ENCODE measurements at regions not wholly inside any gene's neighbourhood (a gene's known extent, or its start where the extent isn't known, plus 50 kb on each side); places are given as distances from the start of the nearest gene placed in this dataset.
"Not testable (repeated sequence)": the region's sequence is repeated elsewhere in the genome, so short reads cannot be mapped to it uniquely, and the experiment has no call there.

DNA sequence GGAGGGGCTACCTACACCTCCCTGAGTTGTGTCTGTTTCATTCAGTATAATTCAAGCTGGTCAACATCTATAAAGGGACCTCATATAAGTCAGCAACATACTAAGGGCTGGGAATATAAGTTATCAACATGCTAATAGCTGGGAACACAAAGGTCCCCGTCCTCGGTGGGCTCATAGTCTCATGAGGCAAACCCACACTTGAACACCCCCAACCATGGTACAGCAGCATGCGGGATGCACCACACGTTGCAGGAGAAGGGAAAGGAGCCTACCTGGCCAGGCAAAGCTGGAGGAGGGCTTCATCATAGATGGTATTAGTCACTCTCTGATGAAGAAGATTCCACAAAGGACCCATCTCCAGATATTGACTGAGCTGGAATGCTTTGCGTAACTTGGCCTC, 561.8 kb upstream of the B3GAT1 start:
- no peak overlapping the region for H3K4me3 ChIP-seq (ENCODE audit: low read depth, low read length)

DNA sequence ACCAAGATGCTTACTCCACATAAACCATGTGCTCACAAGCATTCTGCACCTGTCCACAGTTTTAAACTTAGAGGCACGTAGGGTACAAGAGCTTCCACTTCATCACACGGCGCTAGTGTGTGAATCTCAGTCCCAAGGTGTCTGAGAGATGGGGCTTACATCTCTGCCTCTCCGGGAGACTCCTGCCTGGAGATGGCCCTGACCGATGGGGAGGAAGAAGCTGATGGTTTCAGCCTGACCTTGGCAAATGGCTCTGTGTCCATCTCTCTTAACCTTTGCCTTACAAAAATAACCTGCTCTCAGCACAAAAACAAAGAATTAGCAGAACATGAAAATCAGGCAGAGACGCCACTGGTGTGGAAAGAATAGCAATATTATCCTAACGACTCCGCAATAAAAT, 559.3 kb upstream of the B3GAT1 start:
- H3K36me3 ChIP-seq (ENCODE audit: control insufficient read depth, insufficient read depth, low read length) = no peaks in the 10 kb centered on the region
- H3K4me3 ChIP-seq (ENCODE audit: low read depth, low read length) = no peak overlapping the region
- no peak for DNase-seq (ENCODE audit: low read depth)
- FAIRE-seq = no peak
- no peaks in the 10 kb centered on the region for H3K27me3 ChIP-seq (ENCODE audit: control insufficient read depth, insufficient read depth, low read length)
- TF ChIP-seq, protein P1, sequence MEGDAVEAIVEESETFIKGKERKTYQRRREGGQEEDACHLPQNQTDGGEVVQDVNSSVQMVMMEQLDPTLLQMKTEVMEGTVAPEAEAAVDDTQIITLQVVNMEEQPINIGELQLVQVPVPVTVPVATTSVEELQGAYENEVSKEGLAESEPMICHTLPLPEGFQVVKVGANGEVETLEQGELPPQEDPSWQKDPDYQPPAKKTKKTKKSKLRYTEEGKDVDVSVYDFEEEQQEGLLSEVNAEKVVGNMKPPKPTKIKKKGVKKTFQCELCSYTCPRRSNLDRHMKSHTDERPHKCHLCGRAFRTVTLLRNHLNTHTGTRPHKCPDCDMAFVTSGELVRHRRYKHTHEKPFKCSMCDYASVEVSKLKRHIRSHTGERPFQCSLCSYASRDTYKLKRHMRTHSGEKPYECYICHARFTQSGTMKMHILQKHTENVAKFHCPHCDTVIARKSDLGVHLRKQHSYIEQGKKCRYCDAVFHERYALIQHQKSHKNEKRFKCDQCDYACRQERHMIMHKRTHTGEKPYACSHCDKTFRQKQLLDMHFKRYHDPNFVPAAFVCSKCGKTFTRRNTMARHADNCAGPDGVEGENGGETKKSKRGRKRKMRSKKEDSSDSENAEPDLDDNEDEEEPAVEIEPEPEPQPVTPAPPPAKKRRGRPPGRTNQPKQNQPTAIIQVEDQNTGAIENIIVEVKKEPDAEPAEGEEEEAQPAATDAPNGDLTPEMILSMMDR (IDR thresholded peaks at IDR 0.05; ENCODE audit: insufficient read depth, low read length, severe bottlenecking) = no peak

More for the DNA sequence above, 561.8 kb upstream of the B3GAT1 start:
- Histone ChIP-seq H3K36me3 (ENCODE audit: control insufficient read depth, insufficient read depth, low read length) (no peaks in the 10 kb centered on the region), H3K27me3 (ENCODE audit: control insufficient read depth, insufficient read depth, low read length) (no peaks in the 10 kb centered on the region)
- FAIRE-seq (no peak), DNase-seq (ENCODE audit: low read depth) (no peak)
- TF ChIP-seq, protein P1 (IDR thresholded peaks at IDR 0.05; ENCODE audit: insufficient read depth, low read length, severe bottlenecking) = no peak

DNA sequence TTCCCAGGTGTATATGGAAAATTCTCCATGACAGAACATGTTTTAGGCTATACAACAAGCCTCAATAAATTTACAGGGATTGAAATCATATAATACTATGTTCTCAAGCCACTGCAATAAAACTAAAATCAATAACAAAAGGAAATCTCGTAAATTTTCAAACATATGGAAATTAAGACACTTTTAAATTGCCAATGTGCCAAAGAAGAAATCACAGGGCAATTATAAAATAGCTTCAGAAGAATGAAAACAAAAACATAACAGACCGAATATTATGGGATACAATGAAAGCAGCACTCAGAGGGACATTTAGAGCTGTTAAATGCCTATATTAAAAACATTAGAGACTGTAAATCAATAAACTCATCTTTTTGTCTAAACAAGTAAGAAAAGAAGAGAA, 555.7 kb upstream of the B3GAT1 start:
- TF ChIP-seq, protein P1 (IDR thresholded peaks at IDR 0.05; ENCODE audit: insufficient read depth, low read length, severe bottlenecking) = no peak
- Histone ChIP-seq H3K4me3 (ENCODE audit: low read depth, low read length) (no peak overlapping the region), H3K36me3 (ENCODE audit: control insufficient read depth, insufficient read depth, low read length) (no peaks in the 10 kb centered on the region), H3K27me3 (ENCODE audit: control insufficient read depth, insufficient read depth, low read length) (no peaks in the 10 kb centered on the region)
- FAIRE-seq (no peak), DNase-seq (ENCODE audit: low read depth) (no peak)

DNA sequence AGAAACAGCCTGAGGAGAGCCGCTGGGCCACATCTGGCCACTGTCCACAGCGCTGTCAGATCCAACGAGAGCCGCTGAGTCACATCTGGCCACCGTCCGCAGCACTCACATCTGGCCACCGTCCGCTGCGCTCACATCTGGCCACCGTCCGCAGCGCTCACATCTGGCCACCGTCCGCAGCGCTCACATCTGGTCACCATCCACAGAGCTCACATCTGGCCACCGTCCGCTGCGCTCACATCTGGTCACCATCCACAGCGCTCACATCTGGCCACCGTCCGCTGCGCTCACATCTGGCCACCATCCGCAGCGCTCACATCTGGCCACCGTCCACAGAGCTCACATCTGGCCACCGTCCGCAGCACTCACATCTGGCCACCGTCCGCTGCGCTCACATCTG, 549.3 kb upstream of the B3GAT1 start:
- not testable (repeated sequence) for H3K4me3 ChIP-seq (ENCODE audit: low read depth, low read length)

DNA sequence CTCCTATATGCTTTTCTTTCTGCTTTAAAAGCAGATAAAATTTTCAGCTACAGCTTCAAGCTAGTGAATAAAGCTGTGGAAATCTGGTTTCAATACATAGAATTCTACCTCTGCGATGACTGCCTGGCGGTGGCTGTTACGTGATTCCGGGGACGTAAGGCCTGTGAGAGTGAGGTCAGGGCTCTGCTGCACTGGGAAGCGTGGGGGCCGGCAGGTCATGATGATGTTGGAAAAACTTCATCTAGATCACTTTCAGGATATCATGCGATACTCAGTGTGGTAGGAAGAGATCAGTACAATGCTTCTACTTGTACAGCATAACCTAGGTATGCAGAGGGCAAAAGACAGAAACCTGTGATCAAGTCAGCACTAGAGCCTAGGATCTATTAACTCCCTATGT, 546.8 kb upstream of the B3GAT1 start:
- DNase-seq (ENCODE audit: low read depth) = no peak
- TF ChIP-seq, protein P1 (IDR thresholded peaks at IDR 0.05; ENCODE audit: insufficient read depth, low read length, severe bottlenecking) = no peak
- H3K4me3 ChIP-seq (ENCODE audit: low read depth, low read length) = no peak overlapping the region
- no peaks in the 10 kb centered on the region for H3K27me3 ChIP-seq (ENCODE audit: control insufficient read depth, insufficient read depth, low read length)
- no peaks in the 10 kb centered on the region for H3K36me3 ChIP-seq (ENCODE audit: control insufficient read depth, insufficient read depth, low read length)
- FAIRE-seq = no peak

More for the DNA sequence above, 549.3 kb upstream of the B3GAT1 start:
- not testable (repeated sequence) for DNase-seq (ENCODE audit: low read depth); H3K36me3 ChIP-seq (ENCODE audit: control insufficient read depth, insufficient read depth, low read length); FAIRE-seq; H3K27me3 ChIP-seq (ENCODE audit: control insufficient read depth, insufficient read depth, low read length)

DNA sequence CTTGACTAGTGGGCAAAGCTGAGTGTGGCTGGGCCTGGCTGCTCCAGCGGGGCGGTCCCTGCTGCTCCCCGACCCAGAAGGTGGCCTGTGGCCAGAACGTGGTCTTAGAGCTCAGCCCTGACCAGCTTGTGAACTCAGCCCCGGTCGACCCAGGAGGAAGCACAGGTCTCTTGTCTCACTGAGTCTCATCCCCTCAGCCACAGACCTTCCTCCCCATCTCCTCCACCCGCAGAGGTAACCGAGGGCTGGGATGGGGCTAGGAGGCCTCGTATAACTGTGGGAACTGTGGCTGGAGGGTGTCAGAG, 546.2 kb upstream of the B3GAT1 start:
- FAIRE-seq (no peak), DNase-seq (ENCODE audit: low read depth) (no peak)
- Histone ChIP-seq H3K27me3 (ENCODE audit: control insufficient read depth, insufficient read depth, low read length) (no peaks in the 10 kb centered on the region), H3K4me3 (ENCODE audit: low read depth, low read length) (no peak overlapping the region), H3K36me3 (ENCODE audit: control insufficient read depth, insufficient read depth, low read length) (no peaks in the 10 kb centered on the region)
- TF ChIP-seq, protein P1 (IDR thresholded peaks at IDR 0.05; ENCODE audit: insufficient read depth, low read length, severe bottlenecking) = no peak

All from bronchial epithelial cell (primary cell).